ENCODE measurements at regions not wholly inside any gene's neighbourhood (a gene's known extent, or its start where the extent isn't known, plus 50 kb on each side); places are given as distances from the start of the nearest gene placed in this dataset.
"Not testable (repeated sequence)": the region's sequence is repeated elsewhere in the genome, so short reads cannot be mapped to it uniquely, and the experiment has no call there.

- Mint-ChIP-seq H3K27me3 (ENCODE audit: low read depth) (no peaks in the 10 kb centered on the region), H3K36me3 (ENCODE audit: low read depth) (no peaks in the 10 kb centered on the region), H3K4me1 (no peaks in the 10 kb centered on the region), H3K9me3 (no peaks in the 10 kb centered on the region), H3K4me3 (no peak overlapping the region), H3K27ac (no peak overlapping the region)
- no peak for TF ChIP-seq CTCF (IDR thresholded peaks at IDR 0.05; ENCODE audit: unreplicated experiment in 3 of 3)
Measured at GRCh38 chr4:126658411-126658810, 974.3 kb upstream of the INTU start.

GRCh38 chr4:126661194-126661593, 971.6 kb upstream of the INTU start:
- Mint-ChIP-seq H3K36me3 (ENCODE audit: low read depth) (no peaks in the 10 kb centered on the region), H3K4me3 (no peak overlapping the region), H3K27me3 (ENCODE audit: low read depth) (no peaks in the 10 kb centered on the region), H3K9me3 (no peaks in the 10 kb centered on the region), H3K27ac (no peak overlapping the region), H3K4me1 (no peaks in the 10 kb centered on the region)
- TF ChIP-seq CTCF (IDR thresholded peaks at IDR 0.05; ENCODE audit: unreplicated experiment in 3 of 3) = no peak

- Mint-ChIP-seq H3K27ac (no peak overlapping the region), H3K9me3 (no peaks in the 10 kb centered on the region), H3K27me3 (ENCODE audit: low read depth) (no peaks in the 10 kb centered on the region)
Measured at GRCh38 chr4:126664839-126665238, 967.9 kb upstream of the INTU start.

GRCh38 chr4:126670038-126670437, 962.7 kb upstream of the INTU start:
- not testable (repeated sequence) for H3K36me3 Mint-ChIP-seq (ENCODE audit: low read depth); H3K4me1 Mint-ChIP-seq; H3K27me3 Mint-ChIP-seq (ENCODE audit: low read depth); H3K4me3 Mint-ChIP-seq; H3K27ac Mint-ChIP-seq
- H3K9me3 Mint-ChIP-seq = peaks cover 13% of the 10 kb centered on the region

More at GRCh38 chr4:126664839-126665238, 967.9 kb upstream of the INTU start:
- Mint-ChIP-seq H3K36me3 (ENCODE audit: low read depth) (no peaks in the 10 kb centered on the region), H3K4me1 (no peaks in the 10 kb centered on the region), H3K4me3 (no peak overlapping the region)
- no peak for TF ChIP-seq CTCF (IDR thresholded peaks at IDR 0.05; ENCODE audit: unreplicated experiment in 3 of 3)

- Mint-ChIP-seq H3K36me3 (ENCODE audit: low read depth) (no peaks in the 10 kb centered on the region), H3K9me3 (peaks cover 3% of the 10 kb centered on the region), H3K27me3 (ENCODE audit: low read depth) (no peaks in the 10 kb centered on the region), H3K27ac (no peak overlapping the region), H3K4me3 (no peak overlapping the region), H3K4me1 (no peaks in the 10 kb centered on the region)
- TF ChIP-seq CTCF (IDR thresholded peaks at IDR 0.05; ENCODE audit: unreplicated experiment in 3 of 3) = no peak
Measured at GRCh38 chr4:126678618-126679017, 954.1 kb upstream of the INTU start.

- H3K36me3 Mint-ChIP-seq (ENCODE audit: low read depth) = no peaks in the 10 kb centered on the region
- no peaks in the 10 kb centered on the region for H3K27me3 Mint-ChIP-seq (ENCODE audit: low read depth)
- TF ChIP-seq CTCF (IDR thresholded peaks at IDR 0.05; ENCODE audit: unreplicated experiment in 3 of 3) = no peak
- no peak overlapping the region for H3K4me3 Mint-ChIP-seq
- H3K27ac Mint-ChIP-seq = no peak overlapping the region
- no peaks in the 10 kb centered on the region for H3K4me1 Mint-ChIP-seq
- peaks cover 3% of the 10 kb centered on the region for H3K9me3 Mint-ChIP-seq
Measured at GRCh38 chr4:126679303-126679702, 953.5 kb upstream of the INTU start.

Data from nephron (organoid).